Activated CD4-positive, CD25-positive, alpha-beta regulatory T cell (primary cell): ENCODE measurements at regions not wholly inside any gene's neighbourhood (a gene's known extent, or its start where the extent isn't known, plus 50 kb on each side); places are given as distances from the start of the nearest gene placed in this dataset.
"Not testable (repeated sequence)": the region's sequence is repeated elsewhere in the genome, so short reads cannot be mapped to it uniquely, and the experiment has no call there.

ENCODE experiments used
- DNase-seq, 4 experiments: peaks; one replicate each; lab custom pipeline; 2025; lab: John Stamatoyannopoulos, UW

GRCh38 chr4:3880615-3881120, 114.5 kb downstream of the ADRA2C start:
- peak; percentile 19 to 52 (median 42) for DNase-seq

- DNase-seq, result not testable (repeated sequence)
Observed at GRCh38 chr4:3882316-3882885, 116.2 kb downstream of the ADRA2C start.

GRCh38 chr4:3884261-3884660, 118.1 kb downstream of the ADRA2C start:
- DNase-seq, result not testable (repeated sequence)

DNA sequence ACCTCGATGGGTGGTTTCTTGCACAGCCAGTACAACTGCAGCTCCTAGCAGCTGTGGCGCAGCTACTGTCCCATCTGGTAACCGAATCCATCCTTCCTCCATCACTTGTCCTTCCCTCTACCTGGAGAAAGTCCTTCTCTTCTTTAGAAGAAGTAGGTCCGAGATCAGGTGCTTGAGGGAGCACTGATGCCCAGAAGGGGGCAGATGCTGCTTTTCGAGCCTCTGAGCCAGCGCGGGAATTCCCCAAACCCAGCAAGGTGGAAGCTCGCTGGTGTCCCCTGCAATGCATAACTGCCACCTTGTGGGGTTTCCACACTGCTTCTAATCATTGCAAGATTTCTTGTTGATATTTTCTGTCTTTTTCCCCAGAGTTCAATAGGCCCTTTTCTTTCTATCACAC, 127.4 kb downstream of the ADRA2C start:
- not testable (repeated sequence) for DNase-seq

GRCh38 chr4:3894086-3894959, 128.1 kb downstream of the ADRA2C start:
- not testable (repeated sequence) for DNase-seq

DNA sequence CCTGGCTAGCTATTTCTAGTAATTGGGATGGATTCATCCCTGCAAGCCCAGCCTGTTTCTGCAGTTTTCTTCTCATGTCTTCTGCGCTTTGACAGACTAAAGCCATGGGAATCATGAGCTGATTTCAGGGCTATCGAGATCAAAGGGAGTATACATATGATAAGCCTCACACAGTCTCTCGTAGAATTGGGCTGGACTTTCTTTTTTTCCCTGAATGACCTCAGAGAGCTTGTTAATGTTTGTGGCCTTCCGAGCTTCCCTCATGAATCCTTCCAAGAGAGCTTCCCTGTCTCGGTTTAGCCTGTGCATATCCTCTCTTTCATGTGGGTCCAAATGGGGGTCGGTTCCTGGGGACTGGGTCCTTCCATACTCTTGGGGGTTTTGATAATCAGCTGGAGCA, 130.3 kb downstream of the ADRA2C start:
- no peak for DNase-seq

GRCh38 chr4:3896871-3897578, 130.8 kb downstream of the ADRA2C start:
- not testable (repeated sequence) for DNase-seq

DNA sequence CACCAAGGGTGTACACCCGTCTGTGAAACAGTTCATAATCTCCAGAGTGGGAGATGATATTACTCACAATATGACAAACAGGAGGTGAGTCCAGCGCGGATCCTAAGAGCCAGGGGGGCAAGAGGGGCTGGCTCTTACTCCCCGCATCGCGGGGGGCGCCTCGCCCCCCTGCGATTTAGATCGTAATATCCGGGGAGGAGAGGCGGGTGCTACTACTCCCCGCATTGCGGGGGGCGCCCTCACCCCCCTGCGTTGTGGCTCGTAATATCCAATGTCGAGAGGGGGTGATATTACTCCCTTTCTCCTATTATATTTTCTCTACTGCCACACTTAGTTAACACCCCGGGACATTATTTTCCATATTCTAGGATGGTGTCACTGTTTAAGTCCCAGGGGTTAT, 131.9 kb downstream of the ADRA2C start:
- no peak for DNase-seq

DNA sequence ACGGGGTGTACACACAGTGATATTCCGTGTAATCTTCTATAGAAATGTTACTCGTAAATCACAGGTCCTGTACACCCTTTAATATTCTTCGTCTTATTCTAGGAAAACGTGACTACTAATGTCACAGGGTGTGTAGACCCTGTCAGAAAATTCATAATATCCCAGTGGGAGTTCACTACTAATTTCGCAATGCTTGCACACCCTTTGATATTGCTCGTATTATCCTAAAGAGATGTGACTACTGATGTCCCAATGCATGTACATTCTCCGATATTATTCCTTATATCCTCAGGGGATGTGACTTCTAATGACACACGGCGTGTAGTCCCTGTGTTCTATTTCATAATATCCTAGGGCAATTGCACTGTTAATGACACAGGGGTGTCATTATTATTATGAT, 132.7 kb downstream of the ADRA2C start:
- DNase-seq, result not testable (repeated sequence)

DNA sequence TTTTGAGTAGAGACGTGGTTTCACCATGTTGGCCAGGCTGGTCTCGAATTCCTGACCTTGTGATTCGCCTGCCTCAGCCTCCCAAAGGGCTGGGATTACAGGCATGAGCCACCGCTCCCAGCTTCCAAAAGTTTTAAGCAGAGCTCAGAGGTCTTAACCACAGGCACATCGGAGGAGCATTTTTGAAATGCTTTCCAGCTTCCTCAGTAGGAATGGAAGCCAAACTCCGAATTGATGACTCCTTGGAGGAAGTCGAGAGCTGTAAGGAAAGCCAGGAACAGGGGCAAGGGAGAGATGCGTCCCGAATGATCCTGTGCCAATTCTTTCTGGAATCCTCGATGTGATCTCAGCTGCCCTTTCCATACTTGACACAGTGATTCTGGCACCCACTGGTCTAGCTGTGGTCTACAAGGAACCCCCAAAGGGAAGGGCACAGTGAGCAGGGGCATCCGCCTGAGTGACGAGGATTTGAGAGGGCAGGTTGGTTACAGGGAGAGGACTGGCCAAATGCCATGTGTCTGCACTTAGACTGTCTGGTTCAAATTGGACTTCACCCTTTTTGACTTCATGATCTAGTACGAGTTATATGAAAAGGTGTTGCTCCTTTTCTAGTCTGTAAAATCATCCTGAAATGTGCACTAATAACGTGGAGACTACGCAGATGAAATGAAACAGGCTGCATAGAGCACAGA, 138.2 kb downstream of the ADRA2C start:
- not testable (repeated sequence) for DNase-seq

DNA sequence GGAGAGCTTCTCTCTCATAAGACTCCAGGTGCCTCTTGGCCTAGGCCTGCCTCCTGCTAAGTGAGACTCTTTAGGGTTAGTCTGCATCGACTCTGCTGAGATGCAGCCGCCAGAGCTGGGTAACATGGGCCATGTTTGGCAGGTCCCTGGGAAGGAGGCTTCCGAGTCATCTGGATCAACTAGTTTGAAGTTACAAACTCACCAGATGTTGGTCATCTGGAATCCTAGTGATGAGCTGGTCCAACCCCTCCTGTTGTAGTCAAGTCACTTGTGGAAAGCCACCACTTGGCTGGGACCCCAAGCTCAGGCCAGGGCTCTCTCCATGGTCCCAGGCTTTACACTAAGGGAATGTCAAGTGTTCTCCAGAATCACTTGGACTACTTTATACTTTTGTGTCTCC, 143.4 kb downstream of the ADRA2C start:
- not testable (repeated sequence) for DNase-seq

DNA sequence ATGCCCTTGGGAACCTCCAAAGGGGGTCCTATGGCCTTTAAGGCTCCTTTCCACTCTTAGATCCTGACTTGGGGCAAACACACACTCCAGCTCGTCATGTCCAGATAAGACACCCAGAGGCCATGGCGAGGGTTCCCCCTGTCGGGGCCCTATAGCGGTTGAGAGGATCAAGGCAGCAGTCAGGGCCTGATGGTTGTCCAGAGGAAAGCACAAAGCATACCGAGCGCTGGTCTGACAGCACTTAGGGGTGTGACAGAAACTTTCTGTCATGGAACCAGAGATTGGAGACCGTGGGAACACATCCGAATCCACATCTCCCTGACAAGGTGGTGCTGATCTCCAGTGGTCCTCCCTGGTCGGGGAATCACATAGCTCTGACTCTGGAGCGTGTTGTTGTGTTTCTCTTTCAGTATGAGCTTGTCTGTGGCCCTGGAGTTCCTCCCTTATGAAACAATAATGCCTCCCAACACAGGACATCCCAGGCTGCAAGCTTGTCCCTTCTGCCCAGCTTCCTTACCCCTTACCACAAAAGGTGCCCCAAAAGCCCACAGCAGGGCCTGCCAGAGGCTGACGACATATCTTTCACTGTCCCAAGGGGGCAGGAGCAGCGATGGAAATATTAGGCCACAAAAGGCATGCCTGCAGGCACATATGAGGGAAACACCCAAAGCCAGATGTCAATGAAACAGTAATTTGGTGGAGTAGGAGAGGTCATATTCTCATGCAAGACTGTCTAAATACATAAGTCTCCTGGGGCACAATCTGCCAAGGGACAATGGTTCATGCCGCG, 144.2 kb downstream of the ADRA2C start:
- not testable (repeated sequence) for DNase-seq

GRCh38 chr4:3911252-3911856, 145.2 kb downstream of the ADRA2C start:
- DNase-seq, result no peak

DNA sequence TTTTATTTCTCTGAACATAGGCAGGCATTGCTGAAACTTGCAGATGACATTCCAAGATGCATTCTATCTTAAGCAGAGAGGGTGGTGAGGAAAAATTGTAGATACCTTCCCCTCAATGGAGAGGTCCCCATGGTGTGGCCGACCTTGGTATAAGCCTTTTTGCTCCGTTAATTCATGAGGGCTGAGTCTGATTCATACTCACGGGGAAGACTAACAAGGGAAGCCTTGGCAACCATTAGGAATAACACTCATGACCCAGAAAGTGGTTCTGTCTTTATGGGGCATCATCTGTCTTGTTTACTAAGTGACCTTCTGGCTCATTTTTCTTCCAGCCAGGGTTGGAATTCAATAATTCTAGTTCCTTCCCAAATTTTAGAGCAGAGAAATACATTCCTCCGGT, 148.3 kb downstream of the ADRA2C start:
- DNase-seq, result not testable (repeated sequence)

- DNase-seq, result not testable (repeated sequence)
Observed at GRCh38 chr4:3919509-3919908, 153.3 kb downstream of the ADRA2C start.

DNA sequence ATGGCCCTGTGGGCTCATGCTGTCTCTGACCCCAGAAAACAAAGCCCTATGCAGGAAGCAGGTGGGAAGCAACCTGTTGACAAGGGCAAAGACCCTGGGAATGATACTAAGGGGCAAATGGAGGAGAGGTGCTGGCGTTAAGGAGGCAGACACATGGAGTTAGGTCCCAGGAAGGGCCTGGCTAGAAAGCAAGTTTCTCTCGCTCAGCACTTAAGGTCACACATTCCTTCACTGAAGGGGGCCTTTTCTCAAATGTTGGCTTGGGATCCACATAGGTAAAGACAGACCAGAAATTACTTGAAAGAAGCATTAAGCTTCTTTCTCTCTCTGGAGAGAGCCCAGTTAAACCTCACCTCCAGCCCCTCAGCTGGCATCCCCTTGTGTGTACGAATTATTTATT, 155.7 kb downstream of the ADRA2C start:
- not testable (repeated sequence) for DNase-seq

DNA sequence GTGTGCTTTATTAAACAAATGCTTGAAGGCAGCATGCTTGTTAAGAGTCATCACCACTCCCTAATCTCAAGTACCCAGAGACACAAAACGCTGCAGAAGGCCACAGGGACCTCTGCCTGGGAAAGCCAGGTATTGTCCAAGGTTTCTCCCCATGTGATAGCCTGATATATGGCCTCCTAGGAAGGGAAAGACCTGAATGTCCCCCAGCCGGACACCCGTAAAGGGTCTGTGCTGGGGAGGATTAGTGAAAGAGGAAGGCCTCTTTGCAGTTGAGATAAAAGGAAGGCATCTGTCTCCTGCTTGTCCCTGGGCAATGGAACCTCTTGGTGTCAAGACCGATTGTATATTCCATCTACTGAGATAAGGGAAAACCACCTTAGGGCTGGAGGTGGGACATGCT, 159.7 kb downstream of the ADRA2C start:
- not testable (repeated sequence) for DNase-seq

- not testable (repeated sequence) for DNase-seq
Observed at GRCh38 chr4:3926271-3926670, 160.1 kb downstream of the ADRA2C start.

- DNase-seq, result not testable (repeated sequence)
Observed at GRCh38 chr4:3926969-3927755, 161.0 kb downstream of the ADRA2C start.

- DNase-seq, result not testable (repeated sequence)
Observed at GRCh38 chr4:3929431-3929830, 163.2 kb downstream of the ADRA2C start.
